DMS53 (cell line): ENCODE measurements at regions not wholly inside any gene's neighbourhood (a gene's known extent, or its start where the extent isn't known, plus 50 kb on each side); places are given as distances from the start of the nearest gene placed in this dataset.
A peak's percentile ranks its signal among the peaks of the same experiment; 100 is the strongest.
"Not testable (repeated sequence)": the region's sequence is repeated elsewhere in the genome, so short reads cannot be mapped to it uniquely, and the experiment has no call there.

Experiments used
- DNase-seq: peaks from one replicate; lab custom pipeline; 2025; lab: John Stamatoyannopoulos, UW

GRCh38 chr9:82726424-82727276, 336.3 kb downstream of the RASEF start:
- no peak for DNase-seq

GRCh38 chr9:82729141-82729540, 333.8 kb downstream of the RASEF start:
- no peak for DNase-seq

- DNase-seq = no peak
These were observed 332.9 kb downstream of the RASEF start for GRCh38 chr9:82729991-82730589.

- no peak for DNase-seq
These were observed 330.0 kb downstream of the RASEF start for GRCh38 chr9:82732928-82733327.

- no peak for DNase-seq
These were observed 326.8 kb downstream of the RASEF start for GRCh38 chr9:82736126-82736525.

GRCh38 chr9:82736701-82737100, 326.2 kb downstream of the RASEF start:
- no peak for DNase-seq

- DNase-seq = no peak
These were observed 317.0 kb downstream of the RASEF start for GRCh38 chr9:82745919-82746318.

- DNase-seq = no peak
These were observed 312.5 kb downstream of the RASEF start for GRCh38 chr9:82750411-82750913.

- no peak for DNase-seq
These were observed 305.0 kb downstream of the RASEF start for GRCh38 chr9:82757924-82758323.

GRCh38 chr9:82761027-82761426, 301.9 kb downstream of the RASEF start:
- no peak for DNase-seq

GRCh38 chr9:82761956-82762355, 301.0 kb downstream of the RASEF start:
- DNase-seq = no peak

GRCh38 chr9:82763656-82764055, 299.3 kb downstream of the RASEF start:
- DNase-seq = no peak

- no peak for DNase-seq
These were observed 298.8 kb downstream of the RASEF start for GRCh38 chr9:82764061-82764668.

- peak; percentile 56 for DNase-seq
These were observed 288.2 kb downstream of the RASEF start for GRCh38 chr9:82774707-82775231.

GRCh38 chr9:82776508-82776907, 286.4 kb downstream of the RASEF start:
- no peak for DNase-seq

GRCh38 chr9:82777366-82777765, 285.6 kb downstream of the RASEF start:
- DNase-seq = no peak

- DNase-seq = not testable (repeated sequence)
These were observed 284.0 kb downstream of the RASEF start for GRCh38 chr9:82778923-82779322.

GRCh38 chr9:82780017-82780416, 282.9 kb downstream of the RASEF start:
- DNase-seq = no peak

GRCh38 chr9:82781921-82782392, 281.0 kb downstream of the RASEF start:
- DNase-seq = no peak

- DNase-seq = no peak
These were observed 279.9 kb downstream of the RASEF start for GRCh38 chr9:82783045-82783444.

- DNase-seq = no peak
These were observed 278.4 kb downstream of the RASEF start for GRCh38 chr9:82784589-82784988.

GRCh38 chr9:82789155-82789824, 273.7 kb downstream of the RASEF start:
- DNase-seq = no peak
